ENCODE measurements at regions not wholly inside any gene's neighbourhood (a gene's known extent, or its start where the extent isn't known, plus 50 kb on each side); places are given as distances from the start of the nearest gene placed in this dataset.

- intact Hi-C loops (cut with DNase I; ENCODE audit: low total_unique reads): no loop called here
- Histone ChIP-seq H3K9me3 (no peaks in the 10 kb centered on the region), H3K27me3 (no peaks in the 10 kb centered on the region), H3K27ac (no peak overlapping the region), H3K36me3 (ENCODE audit: low read depth, missing control alignments) (no peaks in the 10 kb centered on the region), H3K4me1 (no peaks in the 10 kb centered on the region), H3K4me3 (no peak overlapping the region)
- DNase-seq: no peak
- TF ChIP-seq, protein P1, sequence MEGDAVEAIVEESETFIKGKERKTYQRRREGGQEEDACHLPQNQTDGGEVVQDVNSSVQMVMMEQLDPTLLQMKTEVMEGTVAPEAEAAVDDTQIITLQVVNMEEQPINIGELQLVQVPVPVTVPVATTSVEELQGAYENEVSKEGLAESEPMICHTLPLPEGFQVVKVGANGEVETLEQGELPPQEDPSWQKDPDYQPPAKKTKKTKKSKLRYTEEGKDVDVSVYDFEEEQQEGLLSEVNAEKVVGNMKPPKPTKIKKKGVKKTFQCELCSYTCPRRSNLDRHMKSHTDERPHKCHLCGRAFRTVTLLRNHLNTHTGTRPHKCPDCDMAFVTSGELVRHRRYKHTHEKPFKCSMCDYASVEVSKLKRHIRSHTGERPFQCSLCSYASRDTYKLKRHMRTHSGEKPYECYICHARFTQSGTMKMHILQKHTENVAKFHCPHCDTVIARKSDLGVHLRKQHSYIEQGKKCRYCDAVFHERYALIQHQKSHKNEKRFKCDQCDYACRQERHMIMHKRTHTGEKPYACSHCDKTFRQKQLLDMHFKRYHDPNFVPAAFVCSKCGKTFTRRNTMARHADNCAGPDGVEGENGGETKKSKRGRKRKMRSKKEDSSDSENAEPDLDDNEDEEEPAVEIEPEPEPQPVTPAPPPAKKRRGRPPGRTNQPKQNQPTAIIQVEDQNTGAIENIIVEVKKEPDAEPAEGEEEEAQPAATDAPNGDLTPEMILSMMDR (IDR thresholded peaks at IDR 0.05): no peak
- no peak for TF ChIP-seq POLR2A (IDR thresholded peaks at IDR 0.05)
- 70 to 79% methylated on average over 1 of the region's 1 CpG for WGBS, 2 donors
Observed at GRCh38 chr2:145625111-145625510, 1105.2 kb upstream of the ZEB2 start.

DNA sequence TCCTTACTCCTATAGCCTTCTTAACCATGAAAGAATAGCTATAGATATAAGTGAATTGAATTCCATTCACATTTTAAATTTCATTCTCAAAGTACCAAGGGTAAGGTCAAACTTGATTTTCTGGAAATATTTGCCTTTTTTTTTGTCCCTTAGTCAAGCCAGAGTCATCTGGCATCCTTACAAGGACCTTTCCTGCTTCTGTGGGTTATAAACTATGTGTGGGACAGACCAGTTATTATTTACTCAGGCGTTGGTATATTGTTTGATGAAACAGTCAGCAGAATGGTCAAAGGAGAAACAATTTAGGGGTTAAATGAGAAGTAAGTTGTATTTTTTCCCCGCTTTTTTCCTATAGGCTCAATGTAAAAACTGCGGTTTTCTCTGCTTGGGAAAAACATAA is 1103.2 kb upstream of the ZEB2 start:
- intact Hi-C loops (cut with DNase I; ENCODE audit: low total_unique reads): no loop called here
- WGBS, 2 donors: 79 to 83% methylated on average over 3 of the region's 3 CpGs
- TF ChIP-seq, protein P1 (IDR thresholded peaks at IDR 0.05): no peak
- H3K9me3 ChIP-seq: no peaks in the 10 kb centered on the region
- H3K4me3 ChIP-seq: no peak overlapping the region
- H3K27ac ChIP-seq: no peak overlapping the region
- DNase-seq: no peak
- no peaks in the 10 kb centered on the region for H3K36me3 ChIP-seq (ENCODE audit: low read depth, missing control alignments)
- H3K27me3 ChIP-seq: no peaks in the 10 kb centered on the region
- no peaks in the 10 kb centered on the region for H3K4me1 ChIP-seq

DNA sequence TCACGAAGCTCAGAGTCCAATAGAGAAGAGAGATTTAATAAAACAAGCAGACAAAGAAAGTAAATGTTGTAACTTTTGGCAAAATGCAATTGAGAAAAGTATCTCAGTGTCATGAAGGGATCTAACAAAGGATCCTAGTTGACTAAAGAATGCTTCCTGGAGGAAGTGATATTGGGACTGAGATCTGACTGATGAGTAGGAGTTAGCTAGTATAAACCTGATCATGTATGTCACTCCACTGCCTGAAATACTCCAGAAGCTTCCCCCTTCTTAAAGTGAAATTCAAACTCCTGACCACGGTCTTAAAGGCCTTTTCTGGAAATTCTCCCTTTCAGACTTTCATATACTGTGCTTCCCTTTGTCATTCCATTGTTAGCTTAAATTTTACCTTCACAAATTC is 1102.4 kb upstream of the ZEB2 start:
- H3K27me3 ChIP-seq: no peaks in the 10 kb centered on the region
- H3K36me3 ChIP-seq (ENCODE audit: low read depth, missing control alignments): no peaks in the 10 kb centered on the region
- TF ChIP-seq, protein P1 (IDR thresholded peaks at IDR 0.05): no peak
- TF ChIP-seq POLR2A (IDR thresholded peaks at IDR 0.05): no peak
- 87 to 94% methylated on average over 2 of the region's 2 CpGs for WGBS, 2 donors
- intact Hi-C loops (cut with DNase I; ENCODE audit: low total_unique reads): no loop called here
- H3K9me3 ChIP-seq: no peaks in the 10 kb centered on the region
- H3K27ac ChIP-seq: no peak overlapping the region
- no peak for DNase-seq
- H3K4me3 ChIP-seq: no peak overlapping the region
- no peaks in the 10 kb centered on the region for H3K4me1 ChIP-seq

DNA sequence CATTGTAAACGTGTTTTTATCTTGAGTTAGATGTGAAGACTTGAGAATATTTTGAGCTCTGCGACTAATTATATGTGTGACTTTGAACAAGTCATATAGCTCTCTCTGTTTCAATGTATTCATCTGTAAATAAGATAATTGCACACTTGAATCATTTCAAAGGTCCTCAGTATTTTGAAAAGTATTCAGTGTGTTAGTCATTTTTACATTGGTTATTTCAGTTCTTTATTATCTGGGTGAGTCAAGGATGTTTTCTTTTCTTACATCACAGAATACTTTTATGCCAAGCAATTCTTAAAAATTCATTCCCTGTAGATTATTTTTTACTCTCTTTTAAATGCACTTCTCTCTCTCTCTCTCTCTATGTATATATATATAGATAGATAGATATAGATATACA is 1098.0 kb upstream of the ZEB2 start:
- WGBS, 2 donors: 75 to 81% methylated on average over 2 of the region's 2 CpGs
- Histone ChIP-seq H3K4me3 (no peak overlapping the region), H3K27me3 (no peaks in the 10 kb centered on the region), H3K36me3 (ENCODE audit: low read depth, missing control alignments) (no peaks in the 10 kb centered on the region), H3K9me3 (no peaks in the 10 kb centered on the region), H3K27ac (no peak overlapping the region), H3K4me1 (no peaks in the 10 kb centered on the region)
- intact Hi-C loops (cut with DNase I; ENCODE audit: low total_unique reads): no loop called here
- no peak for DNase-seq
- no peak for TF ChIP-seq POLR2A (IDR thresholded peaks at IDR 0.05)
- TF ChIP-seq, protein P1 (IDR thresholded peaks at IDR 0.05): no peak

GRCh38 chr2:145617420-145617819 is 1097.5 kb upstream of the ZEB2 start:
- Histone ChIP-seq H3K4me3 (no peak overlapping the region), H3K4me1 (no peaks in the 10 kb centered on the region), H3K27ac (no peak overlapping the region), H3K9me3 (no peaks in the 10 kb centered on the region), H3K36me3 (ENCODE audit: low read depth, missing control alignments) (no peaks in the 10 kb centered on the region), H3K27me3 (no peaks in the 10 kb centered on the region)
- no peak for DNase-seq
- intact Hi-C loops (cut with DNase I; ENCODE audit: low total_unique reads): no loop called here
- WGBS, 2 donors: 86 to 91% methylated on average over 1 of the region's 1 CpG
- TF ChIP-seq POLR2A (IDR thresholded peaks at IDR 0.05): no peak
- TF ChIP-seq, protein P1 (IDR thresholded peaks at IDR 0.05): no peak

All from testis (tissue), 2 donors.